ENCODE measurements at regions not wholly inside any gene's neighbourhood (a gene's known extent, or its start where the extent isn't known, plus 50 kb on each side); places are given as distances from the start of the nearest gene placed in this dataset.
A peak's percentile ranks its signal among the peaks of the same experiment; 100 is the strongest.

DNA sequence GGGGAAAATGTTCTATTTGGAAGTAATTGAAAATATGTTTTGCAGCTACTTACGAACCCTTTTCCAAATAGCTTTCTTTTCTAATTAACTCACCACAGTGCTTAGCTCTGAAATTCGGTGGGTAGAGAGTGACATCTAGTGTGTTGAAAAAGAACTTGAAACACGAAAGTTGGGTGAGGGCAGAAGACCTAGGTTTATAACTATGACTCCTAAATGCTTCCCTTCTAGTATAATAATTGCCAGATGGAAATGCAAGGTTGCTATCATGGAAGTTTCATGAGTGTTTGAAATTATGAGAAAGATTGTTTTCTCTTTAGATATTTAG lies 77.3 kb upstream of the NOCT start:
- TF ChIP-seq CTCF (IDR thresholded peaks at IDR 0.05) = peak; percentile 32
- Histone ChIP-seq H3K4me2 (ENCODE audit: low read length) (peak overlapping the region; percentile 14), H3K9ac (no peak overlapping the region), H2AFZ (peak overlapping the region; percentile 46), H3K9me3 (ENCODE audit: control insufficient read depth, low read length) (no peaks in the 10 kb centered on the region), H3K79me2 (no peaks in the 10 kb centered on the region), H3K4me1 (no peaks in the 10 kb centered on the region), H3K27me3 (ENCODE audit: control insufficient read depth, insufficient read depth, low read length) (no peaks in the 10 kb centered on the region), H3K4me3 (ENCODE audit: low read depth, low read length) (no peak overlapping the region), H3K27ac (no peak overlapping the region), H3K36me3 (ENCODE audit: control insufficient read depth, insufficient read depth, low read length) (no peaks in the 10 kb centered on the region)

DNA sequence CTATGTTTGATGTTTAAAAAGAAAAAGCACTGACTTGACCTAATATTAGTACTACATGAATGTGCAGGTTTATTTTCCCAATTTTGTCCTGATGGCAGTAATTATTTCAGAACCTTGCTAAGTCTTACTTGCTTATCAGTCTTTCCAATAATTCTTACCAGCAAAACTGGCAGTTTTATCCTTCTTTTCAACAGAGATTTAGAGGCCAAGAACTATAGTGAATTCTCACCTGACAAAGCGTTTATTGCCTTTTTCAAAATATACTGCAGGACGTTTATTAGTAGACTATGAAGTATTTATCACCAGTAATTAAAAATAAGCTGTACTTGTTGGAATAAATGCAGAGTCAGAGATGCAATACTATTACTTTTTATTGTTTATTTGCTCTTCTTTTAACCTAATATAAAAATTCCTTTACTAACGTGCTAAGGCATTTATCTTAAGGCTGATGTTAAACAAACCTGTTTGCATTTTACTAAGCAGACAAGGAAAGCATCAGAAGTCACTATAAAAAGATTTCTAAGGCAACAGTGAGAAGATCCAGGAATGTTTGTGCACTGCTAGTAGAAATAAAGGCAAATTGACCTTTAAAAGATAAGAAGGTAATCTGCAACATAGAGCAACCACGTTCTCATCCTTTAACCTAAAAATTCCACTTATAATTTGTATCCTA lies 80.3 kb upstream of the NOCT start:
- Histone ChIP-seq H3K27me3 (ENCODE audit: control insufficient read depth, insufficient read depth, low read length) (no peaks in the 10 kb centered on the region), H3K4me2 (ENCODE audit: low read length) (no peak overlapping the region), H2AFZ (no peak overlapping the region), H3K4me1 (no peaks in the 10 kb centered on the region), H3K4me3 (ENCODE audit: low read depth, low read length) (no peak overlapping the region), H3K9me3 (ENCODE audit: control insufficient read depth, low read length) (no peaks in the 10 kb centered on the region), H3K27ac (no peak overlapping the region), H3K36me3 (ENCODE audit: control insufficient read depth, insufficient read depth, low read length) (no peaks in the 10 kb centered on the region), H3K79me2 (no peaks in the 10 kb centered on the region), H3K9ac (no peak overlapping the region)
- TF ChIP-seq CTCF (IDR thresholded peaks at IDR 0.05) = no peak

DNA sequence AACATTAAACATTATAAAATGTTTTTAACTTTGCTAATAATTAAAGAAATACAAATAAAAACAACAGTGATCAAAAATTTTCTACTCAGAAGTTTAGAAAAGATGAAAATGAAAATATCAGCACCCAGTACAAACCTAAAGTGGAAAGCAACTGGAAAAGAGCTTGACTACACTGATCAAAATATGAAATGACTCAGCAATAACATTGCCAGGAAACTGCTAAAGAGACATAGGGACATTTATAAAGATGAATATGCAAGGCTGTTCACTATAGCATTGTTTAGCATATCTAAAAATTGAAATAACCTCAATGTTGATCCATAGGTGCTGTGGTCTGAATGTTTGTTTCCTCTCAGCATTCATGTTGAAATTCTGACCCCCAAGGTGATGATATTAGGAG lies 88.5 kb upstream of the NOCT start:
- no peaks in the 10 kb centered on the region for H3K36me3 ChIP-seq (ENCODE audit: control insufficient read depth, insufficient read depth, low read length)
- TF ChIP-seq CTCF (IDR thresholded peaks at IDR 0.05) = no peak
- no peak overlapping the region for H3K27ac ChIP-seq
- no peaks in the 10 kb centered on the region for H3K9me3 ChIP-seq (ENCODE audit: control insufficient read depth, low read length)
- no peaks in the 10 kb centered on the region for H3K4me1 ChIP-seq
- no peaks in the 10 kb centered on the region for H3K79me2 ChIP-seq
- no peaks in the 10 kb centered on the region for H3K27me3 ChIP-seq (ENCODE audit: control insufficient read depth, insufficient read depth, low read length)
- H3K9ac ChIP-seq = no peak overlapping the region
- H2AFZ ChIP-seq = no peak overlapping the region
- H3K4me3 ChIP-seq (ENCODE audit: low read depth, low read length) = no peak overlapping the region
- no peak overlapping the region for H3K4me2 ChIP-seq (ENCODE audit: low read length)

- Histone ChIP-seq H3K27me3 (ENCODE audit: control insufficient read depth, insufficient read depth, low read length) (no peaks in the 10 kb centered on the region), H3K36me3 (ENCODE audit: control insufficient read depth, insufficient read depth, low read length) (no peaks in the 10 kb centered on the region), H3K4me2 (ENCODE audit: low read length) (no peak overlapping the region), H3K9me3 (ENCODE audit: control insufficient read depth, low read length) (no peaks in the 10 kb centered on the region), H2AFZ (no peak overlapping the region), H3K27ac (no peak overlapping the region), H3K79me2 (no peaks in the 10 kb centered on the region), H3K4me1 (no peaks in the 10 kb centered on the region), H3K4me3 (ENCODE audit: low read depth, low read length) (no peak overlapping the region), H3K9ac (no peak overlapping the region)
- no peak for TF ChIP-seq CTCF (IDR thresholded peaks at IDR 0.05)
These were observed 90.1 kb upstream of the NOCT start for GRCh38 chr4:138925495-138925894.

Data from parathyroid adenoma (tissue), 2 donors.